ENCODE measurements at regions not wholly inside any gene's neighbourhood (a gene's known extent, or its start where the extent isn't known, plus 50 kb on each side); places are given as distances from the start of the nearest gene placed in this dataset.

DNA sequence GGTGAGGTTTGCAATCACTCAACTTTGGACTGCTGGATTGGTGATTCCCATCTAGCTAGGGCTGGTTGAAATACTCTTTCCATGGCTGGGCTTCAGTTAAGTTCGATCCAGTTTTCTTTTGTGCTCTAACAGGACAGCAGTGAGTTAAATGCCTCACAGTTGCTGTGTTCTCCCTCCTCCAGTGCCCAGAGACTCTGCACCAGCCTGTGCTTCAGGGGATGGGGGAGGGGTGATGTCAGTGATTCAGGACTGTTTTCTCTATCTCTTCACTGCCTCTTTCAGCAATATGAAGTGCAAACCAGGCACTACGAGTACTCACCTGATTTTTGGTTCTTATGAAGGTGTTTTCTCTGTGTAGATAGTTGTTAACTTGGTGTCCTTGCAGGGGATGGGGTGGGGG is 88.2 kb upstream of the FAM83B start:
- Histone ChIP-seq H3K4me1 (ENCODE audit: control insufficient read depth, insufficient read depth, low read length) (no peaks in the 10 kb centered on the region), H3K36me3 (ENCODE audit: control insufficient read depth, insufficient read depth, low read length) (no peaks in the 10 kb centered on the region), H3K4me3 (ENCODE audit: low read depth, low read length) (no peak overlapping the region), H3K27me3 (ENCODE audit: control insufficient read depth, insufficient read depth, low read length) (no peaks in the 10 kb centered on the region), H3K27ac (ENCODE audit: low read depth, low read length) (no peak overlapping the region), H3K9me3 (ENCODE audit: control insufficient read depth, insufficient read depth, low read length) (no peaks in the 10 kb centered on the region)
- no peak for DNase-seq (ENCODE audit: low read depth in 4 of 6, low spot score in 6 of 6)
- 80% methylated on average over 1 of the region's 2 CpGs for WGBS (ENCODE audit: insufficient coverage)

GRCh38 chr6:54768494-54768893 is 78.1 kb upstream of the FAM83B start:
- DNase-seq (ENCODE audit: low read depth in 4 of 6, low spot score in 6 of 6) = no peak
- H3K4me1 ChIP-seq (ENCODE audit: control insufficient read depth, insufficient read depth, low read length) = no peaks in the 10 kb centered on the region

DNA sequence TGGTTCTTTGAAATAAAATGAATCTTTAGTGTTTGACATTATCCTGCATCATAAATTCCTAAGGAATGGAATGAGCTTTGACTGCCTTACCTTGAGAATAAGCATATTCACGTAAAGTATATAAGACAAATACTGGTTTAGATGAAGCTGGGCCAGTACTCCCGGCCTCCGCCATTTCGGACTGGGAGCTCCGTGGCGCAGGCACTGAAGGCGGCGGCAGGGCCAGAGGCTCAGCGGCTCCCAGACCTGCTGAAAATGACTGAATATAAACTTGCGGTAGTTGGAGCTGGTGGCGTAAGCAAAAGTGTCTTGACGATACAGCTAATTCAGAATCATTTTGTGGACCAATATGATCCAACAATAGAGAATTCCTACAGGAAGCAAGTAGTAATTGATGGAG is 76.2 kb upstream of the FAM83B start:
- no peaks in the 10 kb centered on the region for H3K4me1 ChIP-seq (ENCODE audit: control insufficient read depth, insufficient read depth, low read length)

More at GRCh38 chr6:54768494-54768893, 78.1 kb upstream of the FAM83B start:
- H3K4me3 ChIP-seq (ENCODE audit: low read depth, low read length) = no peak overlapping the region
- H3K27ac ChIP-seq (ENCODE audit: low read depth, low read length) = no peak overlapping the region
- H3K27me3 ChIP-seq (ENCODE audit: control insufficient read depth, insufficient read depth, low read length) = no peaks in the 10 kb centered on the region
- H3K9me3 ChIP-seq (ENCODE audit: control insufficient read depth, insufficient read depth, low read length) = no peaks in the 10 kb centered on the region
- WGBS (ENCODE audit: insufficient coverage) = no CpG with 5 or more reads among the region's 1 CpG
- no peaks in the 10 kb centered on the region for H3K36me3 ChIP-seq (ENCODE audit: control insufficient read depth, insufficient read depth, low read length)

GRCh38 chr6:54771968-54772367 is 74.6 kb upstream of the FAM83B start:
- no peaks in the 10 kb centered on the region for H3K27me3 ChIP-seq (ENCODE audit: control insufficient read depth, insufficient read depth, low read length)
- no peaks in the 10 kb centered on the region for H3K4me1 ChIP-seq (ENCODE audit: control insufficient read depth, insufficient read depth, low read length)
- no peaks in the 10 kb centered on the region for H3K9me3 ChIP-seq (ENCODE audit: control insufficient read depth, insufficient read depth, low read length)
- H3K4me3 ChIP-seq (ENCODE audit: low read depth, low read length) = no peak overlapping the region
- no peak overlapping the region for H3K27ac ChIP-seq (ENCODE audit: low read depth, low read length)
- no peak for DNase-seq (ENCODE audit: low read depth in 4 of 6, low spot score in 6 of 6)
- no CpG with 5 or more reads among the region's 3 CpGs for WGBS (ENCODE audit: insufficient coverage)
- H3K36me3 ChIP-seq (ENCODE audit: control insufficient read depth, insufficient read depth, low read length) = no peaks in the 10 kb centered on the region

More for the DNA sequence above, 76.2 kb upstream of the FAM83B start:
- WGBS (ENCODE audit: insufficient coverage) = 100% methylated on average over 8 of the region's 12 CpGs
- no peak for DNase-seq (ENCODE audit: low read depth in 4 of 6, low spot score in 6 of 6)
- Histone ChIP-seq H3K27ac (ENCODE audit: low read depth, low read length) (no peak overlapping the region), H3K4me3 (ENCODE audit: low read depth, low read length) (no peak overlapping the region), H3K9me3 (ENCODE audit: control insufficient read depth, insufficient read depth, low read length) (no peaks in the 10 kb centered on the region), H3K27me3 (ENCODE audit: control insufficient read depth, insufficient read depth, low read length) (no peaks in the 10 kb centered on the region), H3K36me3 (ENCODE audit: control insufficient read depth, insufficient read depth, low read length) (no peaks in the 10 kb centered on the region)

- no peaks in the 10 kb centered on the region for H3K9me3 ChIP-seq (ENCODE audit: control insufficient read depth, insufficient read depth, low read length)
- no peak overlapping the region for H3K4me3 ChIP-seq (ENCODE audit: low read depth, low read length)
- no peaks in the 10 kb centered on the region for H3K4me1 ChIP-seq (ENCODE audit: control insufficient read depth, insufficient read depth, low read length)
- H3K27me3 ChIP-seq (ENCODE audit: control insufficient read depth, insufficient read depth, low read length) = no peaks in the 10 kb centered on the region
- WGBS (ENCODE audit: insufficient coverage) = no CpG with 5 or more reads among the region's 2 CpGs
- no peak overlapping the region for H3K27ac ChIP-seq (ENCODE audit: low read depth, low read length)
- no peaks in the 10 kb centered on the region for H3K36me3 ChIP-seq (ENCODE audit: control insufficient read depth, insufficient read depth, low read length)
- no peak for DNase-seq (ENCODE audit: low read depth in 4 of 6, low spot score in 6 of 6)
Observed at GRCh38 chr6:54772610-54773009, 74.0 kb upstream of the FAM83B start.

DNA sequence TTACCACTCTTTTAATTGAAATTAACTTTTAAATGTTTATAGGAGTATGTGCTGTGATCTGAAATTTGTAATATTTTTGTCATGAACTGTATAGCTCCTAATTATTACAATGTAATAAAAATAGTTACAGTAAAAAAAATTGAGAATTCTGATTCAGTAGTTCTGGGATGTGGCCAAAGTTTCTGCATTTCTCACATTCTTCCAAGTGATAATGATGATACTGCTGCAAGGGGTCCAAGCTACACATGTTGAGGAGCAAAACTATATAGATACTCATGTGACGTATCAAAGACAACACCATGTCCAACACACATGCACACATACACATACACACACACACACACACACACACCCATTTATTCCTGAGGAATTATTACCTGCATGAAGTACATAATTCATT is 71.0 kb upstream of the FAM83B start:
- Histone ChIP-seq H3K4me1 (ENCODE audit: control insufficient read depth, insufficient read depth, low read length) (no peaks in the 10 kb centered on the region), H3K36me3 (ENCODE audit: control insufficient read depth, insufficient read depth, low read length) (no peaks in the 10 kb centered on the region), H3K4me3 (ENCODE audit: low read depth, low read length) (no peak overlapping the region), H3K27ac (ENCODE audit: low read depth, low read length) (no peak overlapping the region), H3K27me3 (ENCODE audit: control insufficient read depth, insufficient read depth, low read length) (no peaks in the 10 kb centered on the region), H3K9me3 (ENCODE audit: control insufficient read depth, insufficient read depth, low read length) (no peaks in the 10 kb centered on the region)
- DNase-seq (ENCODE audit: low read depth in 4 of 6, low spot score in 6 of 6) = no peak
- WGBS (ENCODE audit: insufficient coverage) = no CpG with 5 or more reads among the region's 1 CpG

DNA sequence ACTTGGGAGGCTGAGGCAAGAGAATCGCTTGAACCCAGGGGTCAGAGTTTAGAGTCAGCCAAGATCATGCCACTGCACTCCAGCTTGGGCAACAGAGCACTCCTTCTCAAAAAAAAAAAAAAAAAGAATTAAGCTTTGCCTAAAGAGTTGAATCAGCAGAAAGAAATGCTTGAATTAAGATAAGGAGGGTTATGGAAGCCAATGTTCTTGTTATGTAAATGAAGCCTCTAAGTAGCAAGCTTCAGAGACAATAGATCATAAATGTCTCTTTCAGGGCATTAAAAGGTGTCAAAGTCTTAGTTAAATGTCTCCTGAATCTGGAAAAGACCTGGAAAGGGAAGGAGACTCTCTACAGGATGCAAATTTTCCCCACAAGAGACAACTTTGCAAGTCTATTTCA is 69.7 kb upstream of the FAM83B start:
- no peaks in the 10 kb centered on the region for H3K27me3 ChIP-seq (ENCODE audit: control insufficient read depth, insufficient read depth, low read length)
- no peak overlapping the region for H3K4me3 ChIP-seq (ENCODE audit: low read depth, low read length)
- DNase-seq (ENCODE audit: low read depth in 4 of 6, low spot score in 6 of 6) = no peak
- 100% methylated on average over 1 of the region's 1 CpG for WGBS (ENCODE audit: insufficient coverage)
- H3K27ac ChIP-seq (ENCODE audit: low read depth, low read length) = no peak overlapping the region
- H3K36me3 ChIP-seq (ENCODE audit: control insufficient read depth, insufficient read depth, low read length) = no peaks in the 10 kb centered on the region
- H3K4me1 ChIP-seq (ENCODE audit: control insufficient read depth, insufficient read depth, low read length) = no peaks in the 10 kb centered on the region
- H3K9me3 ChIP-seq (ENCODE audit: control insufficient read depth, insufficient read depth, low read length) = no peaks in the 10 kb centered on the region

DNA sequence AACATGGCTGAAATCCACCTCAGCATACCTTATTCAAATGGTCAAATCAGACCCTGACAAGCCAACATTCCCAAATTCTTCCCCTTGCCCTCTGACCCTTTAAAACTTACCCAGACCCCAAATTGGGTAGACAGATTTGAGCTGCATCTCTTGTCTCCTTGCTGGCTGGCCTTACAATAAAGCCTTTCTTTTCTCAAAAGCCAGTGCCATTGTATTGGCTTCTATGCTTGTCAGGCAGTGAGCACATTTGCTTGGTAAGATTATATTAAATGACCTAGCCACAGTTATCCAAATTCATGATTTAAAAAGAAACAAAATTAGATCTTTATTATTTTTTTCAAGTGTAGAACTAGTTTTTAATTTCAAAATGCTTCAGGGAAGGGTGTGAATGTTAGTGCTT is 67.8 kb upstream of the FAM83B start:
- Histone ChIP-seq H3K27ac (ENCODE audit: low read depth, low read length) (no peak overlapping the region), H3K4me1 (ENCODE audit: control insufficient read depth, insufficient read depth, low read length) (no peaks in the 10 kb centered on the region), H3K4me3 (ENCODE audit: low read depth, low read length) (no peak overlapping the region), H3K27me3 (ENCODE audit: control insufficient read depth, insufficient read depth, low read length) (no peaks in the 10 kb centered on the region), H3K9me3 (ENCODE audit: control insufficient read depth, insufficient read depth, low read length) (no peaks in the 10 kb centered on the region), H3K36me3 (ENCODE audit: control insufficient read depth, insufficient read depth, low read length) (no peaks in the 10 kb centered on the region)
- no peak for DNase-seq (ENCODE audit: low read depth in 4 of 6, low spot score in 6 of 6)

DNA sequence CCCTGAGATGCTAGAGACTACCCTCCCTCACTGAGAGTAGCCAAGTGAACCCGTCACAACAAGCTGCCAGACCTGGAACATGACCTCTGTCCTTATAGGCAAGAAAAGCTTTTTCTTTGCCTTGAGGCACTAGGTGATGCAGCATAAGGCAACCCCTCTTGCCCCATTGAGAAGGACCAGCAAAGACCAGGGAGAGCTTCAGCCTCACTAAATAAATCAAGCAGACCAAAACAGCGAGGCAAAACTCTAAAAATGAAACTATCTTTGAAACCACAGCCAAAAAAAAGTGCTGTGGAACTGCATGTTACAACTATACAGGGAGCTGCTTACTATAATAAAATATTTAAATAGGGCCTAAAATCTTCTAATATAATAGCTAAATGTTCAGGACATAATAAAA is 62.6 kb upstream of the FAM83B start:
- H3K4me3 ChIP-seq (ENCODE audit: low read depth, low read length) = no peak overlapping the region
- H3K36me3 ChIP-seq (ENCODE audit: control insufficient read depth, insufficient read depth, low read length) = no peaks in the 10 kb centered on the region
- no peaks in the 10 kb centered on the region for H3K9me3 ChIP-seq (ENCODE audit: control insufficient read depth, insufficient read depth, low read length)
- 100% methylated on average over 1 of the region's 2 CpGs for WGBS (ENCODE audit: insufficient coverage)
- H3K27me3 ChIP-seq (ENCODE audit: control insufficient read depth, insufficient read depth, low read length) = no peaks in the 10 kb centered on the region
- no peak for DNase-seq (ENCODE audit: low read depth in 4 of 6, low spot score in 6 of 6)
- no peaks in the 10 kb centered on the region for H3K4me1 ChIP-seq (ENCODE audit: control insufficient read depth, insufficient read depth, low read length)
- H3K27ac ChIP-seq (ENCODE audit: low read depth, low read length) = no peak overlapping the region

GRCh38 chr6:54786154-54786553 is 60.4 kb upstream of the FAM83B start:
- H3K9me3 ChIP-seq (ENCODE audit: control insufficient read depth, insufficient read depth, low read length) = no peaks in the 10 kb centered on the region
- no peaks in the 10 kb centered on the region for H3K4me1 ChIP-seq (ENCODE audit: control insufficient read depth, insufficient read depth, low read length)
- WGBS (ENCODE audit: insufficient coverage) = no CpG with 5 or more reads among the region's 2 CpGs
- no peak overlapping the region for H3K4me3 ChIP-seq (ENCODE audit: low read depth, low read length)
- no peaks in the 10 kb centered on the region for H3K27me3 ChIP-seq (ENCODE audit: control insufficient read depth, insufficient read depth, low read length)
- no peaks in the 10 kb centered on the region for H3K36me3 ChIP-seq (ENCODE audit: control insufficient read depth, insufficient read depth, low read length)
- no peak overlapping the region for H3K27ac ChIP-seq (ENCODE audit: low read depth, low read length)
- DNase-seq (ENCODE audit: low read depth in 4 of 6, low spot score in 6 of 6) = no peak
